ENCODE measurements at regions not wholly inside any gene's neighbourhood (a gene's known extent, or its start where the extent isn't known, plus 50 kb on each side); places are given as distances from the start of the nearest gene placed in this dataset.

DNA sequence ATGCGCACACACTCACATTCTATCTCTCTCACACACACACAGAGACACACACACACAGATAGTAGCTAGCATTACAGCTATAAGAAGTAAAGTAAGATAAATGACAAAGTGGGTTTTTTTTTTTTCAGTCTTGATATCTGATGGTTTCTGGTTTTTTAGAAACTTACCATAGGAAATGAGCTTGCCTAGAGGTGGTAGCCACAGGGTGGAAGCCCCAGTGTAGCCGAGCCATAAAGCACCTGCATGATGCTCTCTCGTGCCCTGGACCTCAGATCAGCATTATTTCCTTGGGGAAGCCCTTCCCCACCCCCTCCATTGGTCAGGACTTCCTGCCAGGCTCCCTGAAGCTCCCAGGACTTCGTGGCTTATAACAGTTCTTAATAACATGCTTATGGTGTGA is 264.3 kb upstream of the C16orf82 start:
- H3K9me3 ChIP-seq: no peaks in the 10 kb centered on the region
- DNase-seq: no peak
- H3K4me3 ChIP-seq (replicated peaks in 1 of 3): no peak overlapping the region
- H3K27ac ChIP-seq: no peak overlapping the region
- no peaks in the 10 kb centered on the region for H3K4me1 ChIP-seq
- 32 to 49% methylated on average over 4 of the region's 4 CpGs for WGBS, 2 donors
- no peaks in the 10 kb centered on the region for H3K36me3 ChIP-seq
- H3K27me3 ChIP-seq: no peaks in the 10 kb centered on the region
- TF ChIP-seq, protein P1, sequence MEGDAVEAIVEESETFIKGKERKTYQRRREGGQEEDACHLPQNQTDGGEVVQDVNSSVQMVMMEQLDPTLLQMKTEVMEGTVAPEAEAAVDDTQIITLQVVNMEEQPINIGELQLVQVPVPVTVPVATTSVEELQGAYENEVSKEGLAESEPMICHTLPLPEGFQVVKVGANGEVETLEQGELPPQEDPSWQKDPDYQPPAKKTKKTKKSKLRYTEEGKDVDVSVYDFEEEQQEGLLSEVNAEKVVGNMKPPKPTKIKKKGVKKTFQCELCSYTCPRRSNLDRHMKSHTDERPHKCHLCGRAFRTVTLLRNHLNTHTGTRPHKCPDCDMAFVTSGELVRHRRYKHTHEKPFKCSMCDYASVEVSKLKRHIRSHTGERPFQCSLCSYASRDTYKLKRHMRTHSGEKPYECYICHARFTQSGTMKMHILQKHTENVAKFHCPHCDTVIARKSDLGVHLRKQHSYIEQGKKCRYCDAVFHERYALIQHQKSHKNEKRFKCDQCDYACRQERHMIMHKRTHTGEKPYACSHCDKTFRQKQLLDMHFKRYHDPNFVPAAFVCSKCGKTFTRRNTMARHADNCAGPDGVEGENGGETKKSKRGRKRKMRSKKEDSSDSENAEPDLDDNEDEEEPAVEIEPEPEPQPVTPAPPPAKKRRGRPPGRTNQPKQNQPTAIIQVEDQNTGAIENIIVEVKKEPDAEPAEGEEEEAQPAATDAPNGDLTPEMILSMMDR (IDR thresholded peaks at IDR 0.05): no peak
- no peak for TF ChIP-seq POLR2A (IDR thresholded peaks at IDR 0.05)
- intact Hi-C loops (cut with DNase I): no loop called here

DNA sequence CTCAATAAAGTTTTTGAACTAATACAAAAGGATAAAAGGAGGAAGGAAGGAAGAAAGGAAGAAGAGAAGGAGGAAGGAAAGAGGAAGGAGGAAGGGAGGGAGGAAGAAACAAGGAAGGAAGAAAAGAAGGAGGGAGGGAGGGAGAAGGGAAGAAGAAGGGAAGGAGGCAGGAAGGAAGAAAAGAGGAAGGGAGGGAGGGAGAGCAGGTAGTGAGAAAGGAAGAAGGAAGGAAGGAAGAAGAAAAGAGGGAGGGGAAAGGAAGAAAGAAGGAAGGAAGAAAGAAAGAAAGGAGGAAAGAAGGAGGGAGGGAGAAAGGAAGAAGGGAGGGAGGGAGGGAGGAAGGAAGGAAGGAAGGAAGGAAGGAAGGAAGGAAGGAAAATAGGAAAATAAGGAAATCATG is 263.8 kb upstream of the C16orf82 start:
- H3K27me3 ChIP-seq: no peaks in the 10 kb centered on the region
- intact Hi-C loops (cut with DNase I): no loop called here
- H3K4me1 ChIP-seq: no peaks in the 10 kb centered on the region
- TF ChIP-seq, protein P1 (IDR thresholded peaks at IDR 0.05): no peak
- TF ChIP-seq POLR2A (IDR thresholded peaks at IDR 0.05): no peak
- H3K36me3 ChIP-seq: no peaks in the 10 kb centered on the region
- H3K4me3 ChIP-seq (replicated peaks in 1 of 3): no peak overlapping the region
- no peak overlapping the region for H3K27ac ChIP-seq
- H3K9me3 ChIP-seq: no peaks in the 10 kb centered on the region
- no peak for DNase-seq

DNA sequence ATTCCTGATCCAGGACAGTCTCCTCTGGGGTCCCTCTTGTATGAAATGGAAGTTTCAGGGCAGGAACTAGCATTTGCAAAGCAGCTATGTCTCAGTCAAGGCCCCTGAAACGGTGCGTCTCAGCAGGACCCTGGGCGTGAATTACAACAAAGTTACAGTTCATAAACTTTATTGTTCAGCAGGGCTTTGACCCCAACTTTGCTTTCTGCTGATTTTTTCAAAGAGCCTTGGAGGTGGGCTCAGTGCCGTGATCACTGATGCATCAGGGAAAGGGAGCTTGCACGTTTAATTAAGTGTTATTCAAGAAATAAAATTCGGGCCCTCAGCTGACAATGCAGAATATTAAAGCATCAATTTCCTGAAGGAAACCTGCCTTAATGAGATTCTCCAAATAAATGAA is 260.1 kb upstream of the C16orf82 start:
- no peak for TF ChIP-seq POLR2A (IDR thresholded peaks at IDR 0.05)
- TF ChIP-seq, protein P1 (IDR thresholded peaks at IDR 0.05): no peak
- Histone ChIP-seq H3K27ac (no peak overlapping the region), H3K4me1 (no peaks in the 10 kb centered on the region), H3K9me3 (no peaks in the 10 kb centered on the region), H3K36me3 (no peaks in the 10 kb centered on the region), H3K4me3 (replicated peaks in 1 of 3) (no peak overlapping the region), H3K27me3 (no peaks in the 10 kb centered on the region)
- WGBS, 2 donors: 75 to 89% methylated on average over 6 of the region's 6 CpGs
- no peak for DNase-seq
- intact Hi-C loops (cut with DNase I): no loop called here

DNA sequence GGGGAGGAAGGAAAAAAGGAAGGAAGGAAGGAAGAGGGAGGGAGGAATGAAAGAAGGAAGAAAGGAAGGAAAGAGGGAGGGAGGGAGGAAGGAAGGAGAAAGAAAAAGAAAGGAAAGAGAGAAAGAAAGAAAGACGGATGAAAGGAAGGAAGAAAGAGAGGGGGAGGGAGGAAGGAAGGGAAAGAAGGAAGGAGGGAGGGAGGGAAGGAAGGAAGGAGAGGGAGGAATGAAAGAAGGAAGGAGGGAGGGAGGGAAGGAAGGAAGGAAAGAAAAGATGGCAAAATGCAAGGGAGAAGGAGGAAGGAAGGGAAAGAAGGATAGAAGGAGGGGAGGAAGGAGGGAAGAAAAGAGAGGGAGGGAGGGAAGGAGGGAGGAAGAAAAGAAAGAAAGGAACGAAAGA is 257.3 kb upstream of the C16orf82 start:
- DNase-seq: no peak
- no peak for TF ChIP-seq POLR2A (IDR thresholded peaks at IDR 0.05)
- TF ChIP-seq, protein P1 (IDR thresholded peaks at IDR 0.05): no peak
- WGBS, 2 donors: 62 to 72% methylated on average over 2 of the region's 2 CpGs

DNA sequence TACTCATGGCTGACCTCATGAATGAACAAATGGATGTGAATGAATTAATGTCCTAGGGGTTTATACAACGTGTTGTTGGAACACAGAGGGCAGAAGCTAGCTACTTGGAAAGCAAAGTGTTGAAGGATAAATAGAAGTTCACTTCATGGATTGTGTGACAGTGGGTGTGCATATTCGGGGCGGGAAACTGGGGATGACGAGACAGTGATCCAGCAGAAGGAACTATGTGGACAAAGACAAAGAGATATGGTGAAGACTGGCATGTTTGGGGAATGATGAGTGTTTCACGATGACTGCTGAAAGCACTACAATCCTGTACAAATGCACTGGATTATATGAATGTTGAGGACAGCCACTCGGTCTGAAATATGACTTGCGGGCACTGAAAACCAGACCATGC is 250.5 kb upstream of the C16orf82 start:
- TF ChIP-seq, protein P1 (IDR thresholded peaks at IDR 0.05): no peak
- TF ChIP-seq POLR2A (IDR thresholded peaks at IDR 0.05): no peak
- Histone ChIP-seq H3K9me3 (no peaks in the 10 kb centered on the region), H3K36me3 (no peaks in the 10 kb centered on the region), H3K27me3 (no peaks in the 10 kb centered on the region), H3K4me1 (no peaks in the 10 kb centered on the region), H3K27ac (no peak overlapping the region), H3K4me3 (replicated peaks in 1 of 3) (no peak overlapping the region)
- DNase-seq: no peak
- intact Hi-C loops (cut with DNase I): no loop called here
- 77 to 79% methylated on average over 7 of the region's 7 CpGs for WGBS, 2 donors

More for the DNA sequence above, 257.3 kb upstream of the C16orf82 start:
- no peaks in the 10 kb centered on the region for H3K27me3 ChIP-seq
- no peaks in the 10 kb centered on the region for H3K4me1 ChIP-seq
- H3K4me3 ChIP-seq (replicated peaks in 1 of 3): no peak overlapping the region
- intact Hi-C loops (cut with DNase I): no loop called here
- H3K36me3 ChIP-seq: no peaks in the 10 kb centered on the region
- no peak overlapping the region for H3K27ac ChIP-seq
- no peaks in the 10 kb centered on the region for H3K9me3 ChIP-seq
